GM18508 (cell line): ENCODE measurements at regions not wholly inside any gene's neighbourhood (a gene's known extent, or its start where the extent isn't known, plus 50 kb on each side); places are given as distances from the start of the nearest gene placed in this dataset.

Experiments
- ATAC-seq: cut with Tn5 transposase; IDR thresholded peaks from one replicate; pipeline ENCODE4 v1.9.1; 2021; ENCODE audit warnings: moderate number of reproducible peaks; ENCODE audit not compliant: insufficient read depth, unreplicated experiment

- ATAC-seq: no peak
Measured at GRCh38 chr2:18346344-18346743, 214.1 kb downstream of the RDH14 start.

GRCh38 chr2:18345848-18346247 lies 214.6 kb downstream of the RDH14 start:
- ATAC-seq: no peak

GRCh38 chr2:18342901-18343300 lies 217.6 kb downstream of the RDH14 start:
- no peak for ATAC-seq

GRCh38 chr2:18339326-18339725 lies 221.1 kb downstream of the RDH14 start:
- ATAC-seq: no peak

GRCh38 chr2:18336975-18337374 lies 223.5 kb downstream of the RDH14 start:
- no peak for ATAC-seq

- ATAC-seq: no peak
Measured at GRCh38 chr2:18332477-18332876, 228.0 kb downstream of the RDH14 start.

GRCh38 chr2:18325118-18325517 lies 235.3 kb downstream of the RDH14 start:
- ATAC-seq: no peak

GRCh38 chr2:18319987-18320386 lies 240.5 kb downstream of the RDH14 start:
- no peak for ATAC-seq

GRCh38 chr2:18317017-18317416 lies 243.4 kb downstream of the RDH14 start:
- no peak for ATAC-seq

GRCh38 chr2:18312818-18313217 lies 247.6 kb downstream of the RDH14 start:
- ATAC-seq: no peak

- ATAC-seq: no peak
Measured at GRCh38 chr2:18311420-18312195, 248.8 kb downstream of the RDH14 start.

- no peak for ATAC-seq
Measured at GRCh38 chr2:18309627-18310026, 250.8 kb downstream of the RDH14 start.

GRCh38 chr2:18309188-18309587 lies 251.3 kb downstream of the RDH14 start:
- no peak for ATAC-seq

GRCh38 chr2:18304849-18305248 lies 255.6 kb downstream of the RDH14 start:
- ATAC-seq: no peak

GRCh38 chr2:18301421-18302139 lies 258.9 kb downstream of the RDH14 start:
- ATAC-seq: no peak

GRCh38 chr2:18299423-18300212 lies 260.8 kb downstream of the RDH14 start:
- ATAC-seq: no peak

GRCh38 chr2:18297534-18298058 lies 262.9 kb downstream of the RDH14 start:
- no peak for ATAC-seq

- ATAC-seq: no peak
Measured at GRCh38 chr2:18290386-18290785, 270.1 kb downstream of the RDH14 start.

GRCh38 chr2:18286897-18287296 lies 273.6 kb downstream of the RDH14 start:
- ATAC-seq: no peak

- ATAC-seq: no peak
Measured at GRCh38 chr2:18284331-18284730, 276.1 kb downstream of the RDH14 start.

- no peak for ATAC-seq
Measured at GRCh38 chr2:18282026-18282425, 278.4 kb downstream of the RDH14 start.
